ENCODE measurements at regions not wholly inside any gene's neighbourhood (a gene's known extent, or its start where the extent isn't known, plus 50 kb on each side); places are given as distances from the start of the nearest gene placed in this dataset.

GRCh38 chr12:90055071-90055470 is 346.4 kb upstream of the ATP2B1 start:
- Histone ChIP-seq H3K4me3 (no peak overlapping the region), H3K9me3 (no peaks in the 10 kb centered on the region), H3K36me3 (no peaks in the 10 kb centered on the region), H3K27me3 (no peaks in the 10 kb centered on the region), H3K4me1 (no peaks in the 10 kb centered on the region), H3K27ac (no peak overlapping the region)
- intact Hi-C loops (cut with DNase I), result no loop called here
- no peak for ATAC-seq
- DNase-seq, result no peak
- no peak for TF ChIP-seq CTCF (IDR thresholded peaks at IDR 0.05)

GRCh38 chr12:90048918-90049317 is 340.3 kb upstream of the ATP2B1 start:
- Histone ChIP-seq H3K4me1 (no peaks in the 10 kb centered on the region), H3K9me3 (peaks cover 0 to 3% of the 10 kb centered on the region in 2 donors), H3K4me3 (no peak overlapping the region), H3K27ac (no peak overlapping the region), H3K36me3 (no peaks in the 10 kb centered on the region), H3K27me3 (no peaks in the 10 kb centered on the region)
- no peak for ATAC-seq
- intact Hi-C loops (cut with DNase I), result no loop called here
- no peak for TF ChIP-seq CTCF (IDR thresholded peaks at IDR 0.05)
- no peak for DNase-seq

GRCh38 chr12:90045559-90045958 is 336.9 kb upstream of the ATP2B1 start:
- no peak for TF ChIP-seq CTCF (IDR thresholded peaks at IDR 0.05)
- no peak for ATAC-seq

GRCh38 chr12:90044069-90044468 is 335.4 kb upstream of the ATP2B1 start:
- no peaks in the 10 kb centered on the region for H3K4me1 ChIP-seq
- DNase-seq, result no peak
- no peaks in the 10 kb centered on the region for H3K36me3 ChIP-seq
- no peak for TF ChIP-seq CTCF (IDR thresholded peaks at IDR 0.05)
- intact Hi-C loops (cut with DNase I), result no loop called here
- ATAC-seq, result no peak
- no peak overlapping the region for H3K27ac ChIP-seq
- peaks cover 0 to 3% of the 10 kb centered on the region in 2 donors for H3K9me3 ChIP-seq
- H3K27me3 ChIP-seq, result no peaks in the 10 kb centered on the region
- no peak overlapping the region for H3K4me3 ChIP-seq

More at GRCh38 chr12:90045559-90045958, 336.9 kb upstream of the ATP2B1 start:
- no peak for DNase-seq
- Histone ChIP-seq H3K9me3 (peaks cover 0 to 3% of the 10 kb centered on the region in 2 donors), H3K27ac (no peak overlapping the region), H3K4me1 (no peaks in the 10 kb centered on the region), H3K27me3 (no peaks in the 10 kb centered on the region), H3K4me3 (no peak overlapping the region), H3K36me3 (no peaks in the 10 kb centered on the region)
- intact Hi-C loops (cut with DNase I), result no loop called here

GRCh38 chr12:90042920-90043641 is 334.4 kb upstream of the ATP2B1 start:
- DNase-seq (no peak), ATAC-seq (no peak)
- intact Hi-C loops (cut with DNase I), result no loop called here
- H3K36me3 ChIP-seq, result no peaks in the 10 kb centered on the region
- no peak overlapping the region for H3K4me3 ChIP-seq
- no peaks in the 10 kb centered on the region for H3K4me1 ChIP-seq
- H3K9me3 ChIP-seq, result peaks cover 0 to 3% of the 10 kb centered on the region in 2 donors
- no peaks in the 10 kb centered on the region for H3K27me3 ChIP-seq
- no peak overlapping the region for H3K27ac ChIP-seq
- TF ChIP-seq CTCF (IDR thresholded peaks at IDR 0.05), result no peak

Measured in left lung (tissue), 4 donors.